Endothelial cell of umbilical vein (primary cell): ENCODE measurements at regions not wholly inside any gene's neighbourhood (a gene's known extent, or its start where the extent isn't known, plus 50 kb on each side); places are given as distances from the start of the nearest gene placed in this dataset.

Source experiments
- BruUV-seq: library from RNA; stranded (reverse); fragments of 400-500 nt; replicated peaks from 2 replicates; lab custom pipeline; 2021; lab: Mats Ljungman, UMichigan
- CTCF ChIA-PET: fragments of 300-600, 350-600 bp; sonication (Branson Sonifier 250); formaldehyde crosslinking; loops from one replicate; lab custom pipeline; 2021; ENCODE audit warnings: antibody characterized with exemption, inconsistent platforms; lab: Charles Lee
- POLR2A ChIA-PET: fragments of 300-600, 350-600 bp; sonication (Branson Sonifier 250); formaldehyde crosslinking; loops from one replicate; lab custom pipeline; 2021; ENCODE audit warnings: antibody characterized with exemption, inconsistent platforms; lab: Charles Lee
- DNase-seq: peaks from one replicate; pipeline ENCODE4 v3.0.0-alpha.2; 2011; ENCODE audit warnings: low read depth, low spot score
- FAIRE-seq: peaks from 2 replicates; lab custom pipeline; 2011; peaks lifted over from hg19 to GRCh38; lab: Jason Lieb, UNC
- H2AFZ ChIP-seq: 2 replicates; pipeline ENCODE4 v1.6.0; 2012; ENCODE audit warnings: low read depth, low read length, control low read depth, inconsistent platforms
- H3K27ac ChIP-seq: 2 replicates; pipeline ENCODE4 v1.5.1; 2011; ENCODE audit warnings: low read depth, mild to moderate bottlenecking, control low read depth, low read length, moderate library complexity; ENCODE audit not compliant: insufficient read depth
- H3K27me3 ChIP-seq, 2 experiments: 2 replicates each; pipeline versions ENCODE4 v1.6.0 to v1.6.1; 2011; ENCODE audit warnings: low read length in 2 of 2, mixed read lengths in 1 of 2; ENCODE audit not compliant: control insufficient read depth in 2 of 2, insufficient read depth in 2 of 2
- H3K36me3 ChIP-seq, 2 experiments: 2 replicates in 1 of 2; 3 replicates in 1 of 2; pipeline ENCODE4 v1.5.1; 2011; ENCODE audit warnings: low read length in 2 of 2, mild to moderate bottlenecking in 1 of 2, moderate library complexity in 1 of 2; ENCODE audit not compliant: control insufficient read depth in 2 of 2, insufficient read depth in 2 of 2; ENCODE audit errors: extremely low read depth in 1 of 2
- H3K4me1 ChIP-seq: 3 replicates; pipeline ENCODE4 v1.5.1; 2011; ENCODE audit warnings: mild to moderate bottlenecking, low read length; ENCODE audit not compliant: control insufficient read depth, insufficient read depth; ENCODE audit errors: extremely low read depth
- H3K4me2 ChIP-seq: 2 replicates; pipeline ENCODE4 v1.6.1; 2011; ENCODE audit warnings: low read length, control low read depth, mixed read lengths; ENCODE audit not compliant: insufficient read depth
- H3K4me3 ChIP-seq, 3 experiments: fragments of 200-600 bp in 1 of 3; sonication (generic), shearing (Covaris generic) in 1 of 3; replicated peaks in 1 of 3; 2 replicates each; pipeline ENCODE4 v1.5.1; 2011 to 2016; ENCODE audit warnings: control low read depth in 3 of 3, low read length in 3 of 3, mild to moderate bottlenecking in 2 of 3, inconsistent platforms in 1 of 3, low read depth in 1 of 3, moderate library complexity in 1 of 3; ENCODE audit not compliant: insufficient read depth in 1 of 3
- H3K79me2 ChIP-seq: 2 replicates; pipeline ENCODE4 v1.6.0; 2012; ENCODE audit warnings: low read length, inconsistent platforms; ENCODE audit not compliant: control insufficient read depth, insufficient read depth
- H3K9ac ChIP-seq: replicated peaks from 2 replicates; pipeline ENCODE3; 2011; ENCODE audit warnings: low read length, control low read depth; ENCODE audit not compliant: insufficient read depth; ENCODE audit errors: extremely low read depth
- H3K9me1 ChIP-seq: replicated peaks from 3 replicates; pipeline ENCODE4 v1.6.0; 2011; ENCODE audit warnings: mild to moderate bottlenecking, low read length; ENCODE audit not compliant: control insufficient read depth, insufficient read depth; ENCODE audit errors: extremely low read depth
- H3K9me3 ChIP-seq: replicated peaks from 2 replicates; pipeline ENCODE4 v1.5.1; 2012; ENCODE audit warnings: low read length, inconsistent platforms; ENCODE audit not compliant: control insufficient read depth, insufficient read depth
- H4K20me1 ChIP-seq: replicated peaks from 2 replicates; pipeline ENCODE3; 2011; ENCODE audit warnings: mild to moderate bottlenecking, low read length; ENCODE audit not compliant: control insufficient read depth, insufficient read depth; ENCODE audit errors: extremely low read depth
- EZH2 ChIP-seq: IDR thresholded peaks from 2 replicates; pipeline ENCODE4 v1.6.1; 2012; ENCODE audit warnings: borderline replicate concordance, low read depth, mild to moderate bottlenecking, moderate library complexity, low read length, inconsistent platforms; ENCODE audit not compliant: severe bottlenecking
- FOS ChIP-seq: IDR thresholded peaks from 2 replicates; pipeline ENCODE4 v1.6.1; 2011; ENCODE audit warnings: mild to moderate bottlenecking, low read length, moderate library complexity, borderline replicate concordance; ENCODE audit not compliant: insufficient read depth
- GATA2 ChIP-seq: IDR thresholded peaks from 2 replicates; pipeline ENCODE4 v1.7.0; 2011; ENCODE audit warnings: low read depth, mild to moderate bottlenecking, moderate library complexity, mixed read lengths, low read length; ENCODE audit not compliant: insufficient read length, insufficient read depth
- JUN ChIP-seq: IDR thresholded peaks from 2 replicates; pipeline ENCODE4 v1.6.1; 2011; ENCODE audit warnings: borderline replicate concordance, low read depth; ENCODE audit not compliant: insufficient read length, insufficient read depth
- MYC ChIP-seq: IDR thresholded peaks from one replicate; pipeline ENCODE4 v1.6.1; 2011; ENCODE audit warnings: mild to moderate bottlenecking, low read depth, low read length
- POLR2A ChIP-seq: IDR thresholded peaks from 2 replicates; pipeline ENCODE4 v1.6.1; 2012; ENCODE audit warnings: low read depth, mild to moderate bottlenecking, control low read depth, low read length
- POLR2AphosphoS5 ChIP-seq: IDR thresholded peaks from 2 replicates; pipeline ENCODE4 v1.6.1; 2012; ENCODE audit warnings: low read depth, mild to moderate bottlenecking, control low read depth, low read length, moderate library complexity; ENCODE audit not compliant: insufficient read depth
- dilution Hi-C: fragments of 300-500 bp; cut with MboI; formaldehyde crosslinking; loops from one replicate; pipeline ENCODE4 v1.15.0; 2019; ENCODE audit warnings: low sequenced_read_pairs; ENCODE audit not compliant: extremely low pct_ligation_motif_present
- intact Hi-C: fragments of 100-400 bp; cut with micrococcal nuclease; formaldehyde crosslinking; loops from one replicate; pipeline ENCODE4 v1.10.0; 2022
- TF ChIP-seq, protein P1 (sequence below): IDR thresholded peaks from 2 replicates; pipeline ENCODE4 v1.6.1; 2011; ENCODE audit not compliant: insufficient read depth, insufficient read length
- TF ChIP-seq, protein P2 (sequence below), 2 donors: IDR thresholded peaks; 1 replicate in 1 of 2; 2 replicates in 1 of 2; pipeline ENCODE4 v1.5.1; 2011; ENCODE audit warnings: low read length in 2 of 2, mild to moderate bottlenecking in 2 of 2, moderate library complexity in 2 of 2, control low read depth in 1 of 2, inconsistent platforms in 1 of 2, low read depth in 1 of 2; ENCODE audit not compliant: insufficient read depth in 1 of 2; ENCODE audit errors: extremely low read depth in 1 of 2

DNA sequence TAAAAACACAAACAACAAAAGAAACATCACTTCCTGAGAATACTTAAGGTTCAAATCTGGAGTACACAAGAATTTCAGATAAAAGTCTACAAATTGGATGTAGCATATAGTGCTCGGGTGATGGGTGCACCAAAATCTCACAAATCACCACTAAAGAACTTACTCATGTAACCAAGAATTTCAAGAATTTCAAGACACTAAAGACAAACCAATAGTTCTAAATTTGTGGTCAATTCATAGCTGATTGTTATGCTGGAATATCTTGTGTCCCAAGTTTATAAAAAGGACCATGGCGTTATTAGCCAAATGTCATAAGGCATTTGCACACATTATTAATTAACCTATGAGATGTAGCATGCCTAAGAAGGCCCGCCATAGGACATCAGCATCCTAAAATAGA is 1204.1 kb upstream of the AUTS2 start:
- no TSS peak for BruUV-seq
- TF ChIP-seq, protein P1, sequence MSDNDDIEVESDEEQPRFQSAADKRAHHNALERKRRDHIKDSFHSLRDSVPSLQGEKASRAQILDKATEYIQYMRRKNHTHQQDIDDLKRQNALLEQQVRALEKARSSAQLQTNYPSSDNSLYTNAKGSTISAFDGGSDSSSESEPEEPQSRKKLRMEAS: no peak
- TF ChIP-seq EZH2 (no peak), POLR2AphosphoS5 (no peak)
- Histone ChIP-seq H3K36me3 (no peaks in the 10 kb centered on the region), H3K9me3 (peaks cover 8% of the 10 kb centered on the region), H4K20me1 (no peaks in the 10 kb centered on the region), H3K9ac (no peak overlapping the region), H3K27me3 (no peaks in the 10 kb centered on the region), H3K4me3 (no peak overlapping the region), H3K4me1 (no peaks in the 10 kb centered on the region), H3K79me2 (no peaks in the 10 kb centered on the region), H3K4me2 (no peak overlapping the region), H3K9me1 (no peaks in the 10 kb centered on the region), H3K27ac (no peak overlapping the region), H2AFZ (no peak overlapping the region)
- POLR2A ChIA-PET: no interaction called here
- FAIRE-seq (no peak), DNase-seq (no peak)
- intact Hi-C loops (no loop called here), dilution Hi-C loops (no loop called here)
- CTCF ChIA-PET: no interaction called here

DNA sequence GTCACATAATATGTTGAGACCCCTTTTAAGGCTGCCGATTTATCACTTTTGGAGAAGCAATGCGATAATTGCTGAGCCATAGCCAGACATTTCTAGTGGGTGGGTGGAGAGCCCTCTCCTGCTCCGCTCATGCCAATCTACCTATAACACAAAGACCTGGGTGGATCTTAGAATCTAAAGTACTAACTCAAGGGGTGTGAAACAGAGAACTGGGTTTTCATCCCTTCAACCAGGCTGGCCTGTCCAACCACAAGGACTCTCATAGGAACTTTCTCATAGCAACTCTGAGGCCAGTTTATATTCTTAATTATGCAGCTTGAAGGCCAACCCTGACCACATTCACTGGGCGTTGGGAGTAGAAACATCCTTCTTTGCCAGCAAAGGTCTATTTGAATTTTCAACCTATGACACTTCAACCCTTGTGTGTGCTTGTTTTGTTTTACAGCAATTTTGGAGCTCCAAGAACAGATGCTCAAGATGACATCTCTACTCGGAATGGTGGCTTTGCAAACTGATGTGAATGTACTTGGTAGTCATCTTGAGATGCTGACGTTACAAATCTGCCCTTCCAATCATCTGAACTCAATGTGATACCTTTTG is 1198.2 kb upstream of the AUTS2 start:
- no peak overlapping the region for H2AFZ ChIP-seq
- POLR2A ChIA-PET: no interaction called here
- CTCF ChIA-PET: no interaction called here
- no peak overlapping the region for H3K4me2 ChIP-seq
- H3K9me1 ChIP-seq: no peaks in the 10 kb centered on the region
- peaks cover 5% of the 10 kb centered on the region for H3K9me3 ChIP-seq
- H3K9ac ChIP-seq: no peak overlapping the region
- TF ChIP-seq, protein P1: no peak
- TF ChIP-seq MYC (no peak), FOS (no peak), JUN (no peak), EZH2 (no peak), POLR2A (no peak), GATA2 (no peak), POLR2AphosphoS5 (no peak)
- TF ChIP-seq, protein P2, sequence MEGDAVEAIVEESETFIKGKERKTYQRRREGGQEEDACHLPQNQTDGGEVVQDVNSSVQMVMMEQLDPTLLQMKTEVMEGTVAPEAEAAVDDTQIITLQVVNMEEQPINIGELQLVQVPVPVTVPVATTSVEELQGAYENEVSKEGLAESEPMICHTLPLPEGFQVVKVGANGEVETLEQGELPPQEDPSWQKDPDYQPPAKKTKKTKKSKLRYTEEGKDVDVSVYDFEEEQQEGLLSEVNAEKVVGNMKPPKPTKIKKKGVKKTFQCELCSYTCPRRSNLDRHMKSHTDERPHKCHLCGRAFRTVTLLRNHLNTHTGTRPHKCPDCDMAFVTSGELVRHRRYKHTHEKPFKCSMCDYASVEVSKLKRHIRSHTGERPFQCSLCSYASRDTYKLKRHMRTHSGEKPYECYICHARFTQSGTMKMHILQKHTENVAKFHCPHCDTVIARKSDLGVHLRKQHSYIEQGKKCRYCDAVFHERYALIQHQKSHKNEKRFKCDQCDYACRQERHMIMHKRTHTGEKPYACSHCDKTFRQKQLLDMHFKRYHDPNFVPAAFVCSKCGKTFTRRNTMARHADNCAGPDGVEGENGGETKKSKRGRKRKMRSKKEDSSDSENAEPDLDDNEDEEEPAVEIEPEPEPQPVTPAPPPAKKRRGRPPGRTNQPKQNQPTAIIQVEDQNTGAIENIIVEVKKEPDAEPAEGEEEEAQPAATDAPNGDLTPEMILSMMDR (IDR thresholded peaks at IDR 0.05; ENCODE audit: extremely low read depth in 1 of 2, insufficient read depth in 1 of 2, low read depth in 1 of 2, low read length in 2 of 2): no peak
- no TSS peak for BruUV-seq
- H3K79me2 ChIP-seq: no peaks in the 10 kb centered on the region
- no peaks in the 10 kb centered on the region for H3K27me3 ChIP-seq
- DNase-seq (no peak), FAIRE-seq (no peak)
- dilution Hi-C loops (no loop called here), intact Hi-C loops (no loop called here)
- H3K27ac ChIP-seq: no peak overlapping the region
- H3K4me1 ChIP-seq: no peaks in the 10 kb centered on the region
- H4K20me1 ChIP-seq: no peaks in the 10 kb centered on the region
- H3K4me3 ChIP-seq: no peak overlapping the region
- H3K36me3 ChIP-seq: no peaks in the 10 kb centered on the region
